ENCODE measurements at regions not wholly inside any gene's neighbourhood (a gene's known extent, or its start where the extent isn't known, plus 50 kb on each side); places are given as distances from the start of the nearest gene placed in this dataset.

GRCh38 chr4:156185514-156186055 is 231.9 kb upstream of the CTSO start:
- DNase-seq (ENCODE audit: low read depth): no peak

GRCh38 chr4:156182269-156182668 is 228.6 kb upstream of the CTSO start:
- no peak for DNase-seq (ENCODE audit: low read depth)

- no peak for DNase-seq (ENCODE audit: low read depth)
Measured at GRCh38 chr4:156177941-156178340, 224.3 kb upstream of the CTSO start.

- DNase-seq (ENCODE audit: low read depth): no peak
Measured at GRCh38 chr4:156176896-156177295, 223.2 kb upstream of the CTSO start.

- no peak for DNase-seq (ENCODE audit: low read depth)
Measured at GRCh38 chr4:156173937-156174336, 220.3 kb upstream of the CTSO start.

GRCh38 chr4:156173486-156173885 is 219.8 kb upstream of the CTSO start:
- no peak for DNase-seq (ENCODE audit: low read depth)

- DNase-seq (ENCODE audit: low read depth): peak; percentile 29
Measured at GRCh38 chr4:156169861-156170260, 216.2 kb upstream of the CTSO start.

GRCh38 chr4:156169011-156169410 is 215.3 kb upstream of the CTSO start:
- DNase-seq (ENCODE audit: low read depth): peak; percentile 95

GRCh38 chr4:156168288-156168687 is 214.6 kb upstream of the CTSO start:
- DNase-seq (ENCODE audit: low read depth): no peak

- DNase-seq (ENCODE audit: low read depth): no peak
Measured at GRCh38 chr4:156158747-156159146, 205.1 kb upstream of the CTSO start.

GRCh38 chr4:156154978-156155377 is 201.3 kb upstream of the CTSO start:
- no peak for DNase-seq (ENCODE audit: low read depth)

GRCh38 chr4:156146571-156146970 is 192.9 kb upstream of the CTSO start:
- no peak for DNase-seq (ENCODE audit: low read depth)

GRCh38 chr4:156144961-156145360 is 191.3 kb upstream of the CTSO start:
- no peak for DNase-seq (ENCODE audit: low read depth)

GRCh38 chr4:156138781-156139280 is 185.2 kb upstream of the CTSO start:
- no peak for DNase-seq (ENCODE audit: low read depth)

GRCh38 chr4:156137679-156138473 is 184.2 kb upstream of the CTSO start:
- no peak for DNase-seq (ENCODE audit: low read depth)

GRCh38 chr4:156132196-156132595 is 178.5 kb upstream of the CTSO start:
- peak; percentile 20 for DNase-seq (ENCODE audit: low read depth)

GRCh38 chr4:156128616-156129015 is 174.9 kb upstream of the CTSO start:
- DNase-seq (ENCODE audit: low read depth): no peak

- no peak for DNase-seq (ENCODE audit: low read depth)
Measured at GRCh38 chr4:156118507-156119220, 165.0 kb upstream of the CTSO start.

- no peak for DNase-seq (ENCODE audit: low read depth)
Measured at GRCh38 chr4:156117743-156118142, 164.1 kb upstream of the CTSO start.

- no peak for DNase-seq (ENCODE audit: low read depth)
Measured at GRCh38 chr4:156116991-156117390, 163.3 kb upstream of the CTSO start.

- DNase-seq (ENCODE audit: low read depth): peak; percentile 61
Measured at GRCh38 chr4:156113138-156113765, 159.6 kb upstream of the CTSO start.

GRCh38 chr4:156111686-156112085 is 158.0 kb upstream of the CTSO start:
- DNase-seq (ENCODE audit: low read depth): peak; percentile 66
